ENCODE measurements at regions not wholly inside any gene's neighbourhood (a gene's known extent, or its start where the extent isn't known, plus 50 kb on each side); places are given as distances from the start of the nearest gene placed in this dataset.
"Not testable (repeated sequence)": the region's sequence is repeated elsewhere in the genome, so short reads cannot be mapped to it uniquely, and the experiment has no call there.

DNA sequence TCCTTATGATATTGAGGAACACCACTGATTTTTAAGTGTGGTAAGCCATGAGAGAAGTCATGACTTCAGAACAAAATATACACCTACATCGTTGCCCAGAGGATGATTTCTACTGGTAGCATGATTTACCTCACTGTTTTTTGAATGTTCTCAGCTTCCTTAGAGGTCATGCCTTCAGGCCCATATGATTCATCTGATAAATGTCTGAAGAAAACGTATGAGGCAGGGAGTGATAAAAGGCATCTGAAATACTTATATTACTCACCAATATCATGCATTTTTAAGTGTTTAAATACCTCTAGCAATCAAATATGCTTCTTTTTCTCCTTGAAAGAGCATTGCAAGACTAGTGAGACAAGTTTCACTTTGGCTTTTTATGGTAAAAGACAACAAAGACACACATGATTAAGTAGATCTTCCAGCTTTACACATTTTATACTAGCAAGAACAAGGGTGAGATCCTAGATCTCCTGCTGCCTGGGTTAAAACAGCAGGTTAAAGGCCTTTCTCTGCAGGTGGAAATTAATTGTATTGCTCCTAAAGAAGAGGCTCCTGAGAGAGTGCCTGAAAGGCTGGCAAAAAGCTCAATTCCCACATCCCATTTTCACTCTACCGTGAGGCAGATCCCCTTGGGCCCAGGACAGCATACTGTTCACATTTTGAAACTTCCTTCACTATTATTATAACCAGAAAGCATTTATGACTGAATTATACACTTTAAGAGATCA lies 432.4 kb downstream of the SLITRK1 start:
- Mint-ChIP-seq H3K9me3 (ENCODE audit: insufficient read depth) (no peaks in the 10 kb centered on the region), H3K4me1 (ENCODE audit: low read depth) (no peaks in the 10 kb centered on the region), H3K27ac (no peak overlapping the region), H3K36me3 (ENCODE audit: low read depth) (no peaks in the 10 kb centered on the region), H3K27me3 (ENCODE audit: low read depth) (no peaks in the 10 kb centered on the region), H3K4me3 (no peak overlapping the region)
- DNase-seq (no peak), ATAC-seq (no peak)
- POLR2A ChIA-PET = no interaction called here
- CTCF ChIA-PET = no interaction called here

DNA sequence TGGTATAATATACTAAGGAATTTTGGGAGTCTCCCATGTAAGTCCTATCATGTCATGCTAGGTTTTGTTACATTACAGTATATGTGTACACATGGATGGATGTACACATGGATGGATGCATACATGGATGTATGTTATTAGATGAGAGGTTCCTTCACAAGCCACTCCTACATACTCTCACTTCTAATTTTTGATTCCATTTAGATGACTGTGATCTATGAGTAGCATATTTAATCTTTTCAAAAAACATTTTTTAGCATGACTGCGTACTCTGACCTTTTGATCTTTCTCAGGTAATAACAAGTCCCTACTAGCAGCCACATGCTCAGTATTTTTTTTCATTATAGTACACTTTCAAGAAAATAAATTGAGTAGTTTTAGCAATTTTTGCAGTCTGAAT lies 441.8 kb downstream of the SLITRK1 start:
- DNase-seq = no peak
- H3K4me3 Mint-ChIP-seq = no peak overlapping the region
- ChIA-PET CTCF (no interaction called here), POLR2A (no interaction called here)
- H3K27me3 Mint-ChIP-seq (ENCODE audit: low read depth) = no peaks in the 10 kb centered on the region
- no peak overlapping the region for H3K27ac Mint-ChIP-seq
- no peaks in the 10 kb centered on the region for H3K36me3 Mint-ChIP-seq (ENCODE audit: low read depth)
- peaks cover 14% of the 10 kb centered on the region for H3K9me3 Mint-ChIP-seq (ENCODE audit: insufficient read depth)
- H3K4me1 Mint-ChIP-seq (ENCODE audit: low read depth) = no peaks in the 10 kb centered on the region
- ATAC-seq = no peak

DNA sequence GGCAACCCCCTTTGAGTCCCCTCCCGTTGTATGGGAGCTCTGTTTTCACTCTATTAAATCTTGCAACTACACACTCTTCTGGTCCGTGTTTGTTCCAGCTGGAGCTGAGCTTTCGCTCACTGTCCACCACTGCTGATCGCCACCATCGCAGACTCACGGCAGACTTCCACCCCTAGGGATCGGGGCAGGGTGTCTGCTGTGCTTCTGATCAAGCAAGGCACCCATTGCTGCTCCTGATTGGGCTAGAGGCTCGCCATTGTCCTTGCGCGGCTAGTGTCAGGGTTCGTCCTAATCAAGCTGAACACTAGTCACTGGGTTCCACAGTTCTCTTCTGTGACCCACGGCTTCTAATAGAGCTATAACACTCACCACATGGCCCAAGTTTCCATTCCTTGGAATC lies 442.8 kb downstream of the SLITRK1 start:
- ATAC-seq; DNase-seq; H3K4me3 Mint-ChIP-seq; H3K27ac Mint-ChIP-seq; CTCF ChIA-PET; H3K4me1 Mint-ChIP-seq (ENCODE audit: low read depth); H3K36me3 Mint-ChIP-seq (ENCODE audit: low read depth); POLR2A ChIA-PET; H3K27me3 Mint-ChIP-seq (ENCODE audit: low read depth): not testable (repeated sequence)
- peaks cover 14% of the 10 kb centered on the region for H3K9me3 Mint-ChIP-seq (ENCODE audit: insufficient read depth)

DNA sequence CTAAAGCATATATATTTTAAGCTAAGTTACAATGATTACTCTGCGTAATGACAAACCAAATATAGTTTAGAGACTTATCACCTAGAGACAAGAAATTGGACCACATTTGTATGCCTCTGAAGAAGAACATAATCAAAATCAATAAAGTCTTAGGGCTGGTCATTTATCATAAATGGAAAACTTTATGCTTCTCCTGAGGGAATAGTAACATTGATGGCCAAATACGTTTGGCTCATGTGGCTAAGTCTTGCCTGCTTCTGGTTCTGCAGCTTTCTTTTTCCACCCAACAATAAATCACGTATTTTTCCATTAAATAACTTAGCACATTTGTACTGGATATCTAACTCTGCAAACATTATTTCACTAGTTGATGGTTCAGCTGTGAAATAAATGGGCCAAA lies 458.4 kb downstream of the SLITRK1 start:
- Mint-ChIP-seq H3K4me1 (ENCODE audit: low read depth) (no peaks in the 10 kb centered on the region), H3K36me3 (ENCODE audit: low read depth) (no peaks in the 10 kb centered on the region), H3K27me3 (ENCODE audit: low read depth) (no peaks in the 10 kb centered on the region), H3K27ac (no peak overlapping the region), H3K9me3 (ENCODE audit: insufficient read depth) (no peaks in the 10 kb centered on the region), H3K4me3 (no peak overlapping the region)
- no peak for ATAC-seq
- ChIA-PET POLR2A (no interaction called here), CTCF (no interaction called here)
- no peak for DNase-seq

DNA sequence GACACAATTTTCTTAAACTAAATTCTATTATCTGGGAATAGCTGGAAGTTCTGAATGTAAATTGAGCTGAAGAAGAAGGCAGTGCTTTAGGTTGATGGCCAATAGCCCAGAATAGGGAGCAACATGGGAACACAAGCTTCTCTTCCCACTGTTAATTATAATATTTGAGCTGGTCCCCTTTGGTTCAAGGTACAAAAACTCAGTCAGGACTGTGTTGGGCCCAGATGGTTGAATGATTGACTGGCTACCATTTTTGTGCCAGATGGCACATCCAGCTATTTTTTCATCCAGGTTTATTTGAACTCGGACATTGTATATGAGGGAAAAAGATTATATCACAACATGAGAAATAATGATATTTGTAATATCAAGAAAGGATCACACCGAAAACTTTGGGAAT lies 458.9 kb downstream of the SLITRK1 start:
- Mint-ChIP-seq H3K36me3 (ENCODE audit: low read depth) (no peaks in the 10 kb centered on the region), H3K9me3 (ENCODE audit: insufficient read depth) (no peaks in the 10 kb centered on the region), H3K4me1 (ENCODE audit: low read depth) (no peaks in the 10 kb centered on the region), H3K27ac (no peak overlapping the region), H3K27me3 (ENCODE audit: low read depth) (no peaks in the 10 kb centered on the region), H3K4me3 (no peak overlapping the region)
- CTCF ChIA-PET = no interaction called here
- no peak for DNase-seq
- ATAC-seq = no peak
- POLR2A ChIA-PET = no interaction called here

DNA sequence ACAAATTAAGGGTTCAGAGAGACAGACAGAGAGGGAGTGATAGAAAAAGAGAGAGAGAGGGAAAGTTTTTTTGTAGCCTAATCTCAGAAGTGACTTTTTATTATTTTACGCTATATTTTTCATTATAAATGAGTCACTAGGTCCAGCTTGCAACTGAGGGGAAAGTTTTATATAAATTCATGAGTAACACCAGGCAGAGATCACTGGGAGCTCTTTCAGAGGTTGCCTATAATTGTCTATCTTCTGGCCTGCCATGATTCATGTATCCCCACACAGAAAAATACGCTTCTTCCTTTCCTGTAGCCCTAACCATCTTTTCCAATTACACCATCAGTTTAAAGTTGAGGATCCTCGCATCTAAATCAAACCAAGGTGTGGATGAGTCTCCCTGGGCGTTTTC lies 467.9 kb downstream of the SLITRK1 start:
- Mint-ChIP-seq H3K27me3 (ENCODE audit: low read depth) (no peaks in the 10 kb centered on the region), H3K4me3 (no peak overlapping the region), H3K4me1 (ENCODE audit: low read depth) (no peaks in the 10 kb centered on the region), H3K27ac (no peak overlapping the region), H3K9me3 (ENCODE audit: insufficient read depth) (peaks cover 9% of the 10 kb centered on the region), H3K36me3 (ENCODE audit: low read depth) (no peaks in the 10 kb centered on the region)
- ATAC-seq (no peak), DNase-seq (no peak)
- CTCF ChIA-PET = no interaction called here
- POLR2A ChIA-PET = no interaction called here

DNA sequence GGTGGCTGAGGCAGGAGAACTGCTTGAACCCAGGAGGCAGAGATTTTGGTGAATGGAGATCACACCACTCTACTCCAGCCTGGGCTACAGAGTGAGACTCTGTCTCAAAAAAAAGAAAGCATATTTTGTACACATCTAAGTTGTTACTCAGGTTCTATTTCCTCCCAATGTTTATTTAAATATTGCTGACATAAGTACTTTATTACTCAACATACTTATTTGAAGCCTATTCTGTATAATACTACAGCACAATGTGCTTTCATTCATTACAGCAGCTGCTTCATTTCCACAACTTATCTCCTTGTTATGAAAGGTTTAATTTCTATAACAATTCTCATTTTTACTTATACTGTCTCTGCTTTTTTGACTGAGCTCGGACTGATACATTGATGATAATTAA lies 495.7 kb downstream of the SLITRK1 start:
- no peak for DNase-seq
- no peak overlapping the region for H3K4me3 Mint-ChIP-seq
- H3K27me3 Mint-ChIP-seq (ENCODE audit: low read depth) = no peaks in the 10 kb centered on the region
- H3K27ac Mint-ChIP-seq = no peak overlapping the region
- no peaks in the 10 kb centered on the region for H3K36me3 Mint-ChIP-seq (ENCODE audit: low read depth)
- CTCF ChIA-PET = no interaction called here
- H3K4me1 Mint-ChIP-seq (ENCODE audit: low read depth) = no peaks in the 10 kb centered on the region
- no peak for ATAC-seq
- POLR2A ChIA-PET = no interaction called here
- H3K9me3 Mint-ChIP-seq (ENCODE audit: insufficient read depth) = peaks cover 5% of the 10 kb centered on the region

DNA sequence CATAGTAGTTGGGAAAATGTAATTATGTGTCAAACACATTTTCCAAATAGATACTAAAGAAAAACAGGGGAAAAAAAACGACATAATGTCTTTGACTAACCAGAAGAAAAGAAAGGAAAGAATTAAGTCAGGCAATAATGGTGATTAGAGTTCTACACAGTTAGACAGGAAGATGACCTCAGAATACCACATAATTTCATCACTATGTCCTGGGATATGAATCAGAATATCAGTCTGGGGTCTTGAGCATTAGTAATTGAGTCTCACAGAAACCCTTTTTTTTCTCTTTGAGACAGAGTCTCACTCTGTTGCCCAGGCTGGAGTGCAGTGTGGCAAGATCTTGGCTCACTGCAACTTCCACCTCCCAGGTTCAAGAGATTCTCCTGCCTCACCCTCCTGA lies 503.4 kb downstream of the SLITRK1 start:
- POLR2A ChIA-PET = no interaction called here
- Mint-ChIP-seq H3K4me1 (ENCODE audit: low read depth) (no peaks in the 10 kb centered on the region), H3K27me3 (ENCODE audit: low read depth) (no peaks in the 10 kb centered on the region), H3K9me3 (ENCODE audit: insufficient read depth) (peaks cover 6% of the 10 kb centered on the region), H3K36me3 (ENCODE audit: low read depth) (no peaks in the 10 kb centered on the region), H3K4me3 (no peak overlapping the region), H3K27ac (no peak overlapping the region)
- CTCF ChIA-PET = no interaction called here
- DNase-seq (no peak), ATAC-seq (no peak)

DNA sequence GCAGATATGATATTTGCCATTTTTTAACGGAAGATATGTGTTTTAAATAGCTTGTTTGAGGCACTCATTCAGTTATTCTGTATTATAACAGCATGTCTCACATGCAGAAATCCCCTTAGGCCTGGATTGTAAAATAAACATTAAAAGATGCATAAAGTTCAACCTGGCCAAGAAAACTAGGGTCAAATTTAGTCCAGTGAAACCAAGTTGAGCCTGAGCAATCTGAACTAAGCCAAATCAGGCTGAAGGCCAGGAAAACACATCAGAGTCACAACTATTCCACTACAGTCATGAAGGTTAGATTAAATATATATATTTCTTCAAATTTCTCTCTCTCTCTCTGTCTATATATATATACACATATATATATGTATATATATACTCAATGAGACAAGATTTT lies 504.8 kb downstream of the SLITRK1 start:
- DNase-seq = no peak
- Mint-ChIP-seq H3K27ac (no peak overlapping the region), H3K4me1 (ENCODE audit: low read depth) (no peaks in the 10 kb centered on the region), H3K27me3 (ENCODE audit: low read depth) (no peaks in the 10 kb centered on the region), H3K36me3 (ENCODE audit: low read depth) (no peaks in the 10 kb centered on the region), H3K9me3 (ENCODE audit: insufficient read depth) (peaks cover 6% of the 10 kb centered on the region), H3K4me3 (no peak overlapping the region)
- ATAC-seq = no peak
- POLR2A ChIA-PET = no interaction called here
- CTCF ChIA-PET = no interaction called here

DNA sequence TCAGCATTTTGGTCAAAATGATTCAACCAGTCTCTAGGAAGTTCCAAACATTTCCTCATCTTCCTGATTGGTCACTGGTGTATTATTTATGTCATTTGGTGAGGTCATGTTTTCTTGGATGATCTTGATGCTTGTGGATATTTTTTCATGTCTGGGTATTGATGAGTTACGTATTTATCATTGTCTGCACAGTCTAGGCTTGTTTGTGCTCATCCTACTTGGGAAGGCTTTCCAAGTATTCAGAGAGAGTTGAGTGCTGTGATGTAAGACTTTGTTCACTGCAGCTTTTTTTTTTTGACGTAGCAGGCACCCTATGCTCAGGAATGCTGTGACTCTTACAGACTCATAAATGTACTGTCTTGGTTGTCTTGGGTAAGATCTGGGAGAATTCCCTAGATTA lies 509.5 kb downstream of the SLITRK1 start:
- DNase-seq = no peak
- Mint-ChIP-seq H3K9me3 (ENCODE audit: insufficient read depth) (peaks cover 3% of the 10 kb centered on the region), H3K36me3 (ENCODE audit: low read depth) (no peaks in the 10 kb centered on the region), H3K27ac (no peak overlapping the region), H3K27me3 (ENCODE audit: low read depth) (no peaks in the 10 kb centered on the region), H3K4me3 (no peak overlapping the region), H3K4me1 (ENCODE audit: low read depth) (no peaks in the 10 kb centered on the region)
- POLR2A ChIA-PET = no interaction called here
- CTCF ChIA-PET = no interaction called here
- ATAC-seq = no peak

DNA sequence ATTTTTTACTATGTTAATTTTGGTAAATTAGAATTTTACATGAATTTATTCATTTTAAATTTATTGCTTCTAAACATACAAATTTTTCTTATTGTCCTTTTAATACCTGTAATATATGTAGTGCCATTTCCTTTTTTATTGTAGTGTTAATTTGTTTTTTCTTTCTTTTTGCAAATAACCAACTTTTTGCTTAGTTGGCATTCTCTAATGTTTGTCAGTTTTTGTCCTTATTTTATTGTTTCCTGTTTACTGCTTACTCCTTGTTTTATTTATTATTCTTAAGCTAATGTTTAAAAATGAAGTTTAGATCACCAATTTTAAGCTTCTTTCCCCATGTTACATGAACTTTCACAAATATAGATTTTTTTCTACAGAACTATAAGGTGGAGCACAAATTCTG lies 516.6 kb downstream of the SLITRK1 start:
- Mint-ChIP-seq H3K9me3 (ENCODE audit: insufficient read depth) (peaks cover 3% of the 10 kb centered on the region), H3K27me3 (ENCODE audit: low read depth) (no peaks in the 10 kb centered on the region), H3K27ac (no peak overlapping the region), H3K4me1 (ENCODE audit: low read depth) (no peaks in the 10 kb centered on the region), H3K4me3 (no peak overlapping the region), H3K36me3 (ENCODE audit: low read depth) (no peaks in the 10 kb centered on the region)
- POLR2A ChIA-PET = no interaction called here
- CTCF ChIA-PET = no interaction called here
- ATAC-seq (no peak), DNase-seq (no peak)

DNA sequence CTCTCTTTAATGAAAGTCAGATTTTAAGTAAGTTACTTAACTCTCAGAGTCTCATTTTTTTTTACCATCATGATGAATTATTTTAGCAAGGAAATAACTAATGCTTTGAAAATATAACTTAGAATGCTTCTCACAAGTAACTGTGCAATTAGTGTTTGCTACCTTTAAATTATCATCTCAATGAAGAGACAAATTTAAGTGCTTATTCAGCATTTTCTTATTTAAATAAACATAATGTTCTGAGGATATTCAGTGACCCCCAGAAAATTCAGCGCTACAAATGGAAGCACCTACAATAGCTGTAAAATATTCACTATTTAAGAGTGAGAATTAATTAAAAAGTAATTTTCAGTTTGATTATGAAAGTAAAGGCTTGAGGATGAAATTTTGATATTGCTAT lies 527.2 kb downstream of the SLITRK1 start:
- DNase-seq = no peak
- Mint-ChIP-seq H3K36me3 (ENCODE audit: low read depth) (no peaks in the 10 kb centered on the region), H3K9me3 (ENCODE audit: insufficient read depth) (no peaks in the 10 kb centered on the region), H3K4me1 (ENCODE audit: low read depth) (no peaks in the 10 kb centered on the region), H3K4me3 (no peak overlapping the region), H3K27me3 (ENCODE audit: low read depth) (no peaks in the 10 kb centered on the region), H3K27ac (no peak overlapping the region)
- CTCF ChIA-PET = no interaction called here
- POLR2A ChIA-PET = no interaction called here
- no peak for ATAC-seq

DNA sequence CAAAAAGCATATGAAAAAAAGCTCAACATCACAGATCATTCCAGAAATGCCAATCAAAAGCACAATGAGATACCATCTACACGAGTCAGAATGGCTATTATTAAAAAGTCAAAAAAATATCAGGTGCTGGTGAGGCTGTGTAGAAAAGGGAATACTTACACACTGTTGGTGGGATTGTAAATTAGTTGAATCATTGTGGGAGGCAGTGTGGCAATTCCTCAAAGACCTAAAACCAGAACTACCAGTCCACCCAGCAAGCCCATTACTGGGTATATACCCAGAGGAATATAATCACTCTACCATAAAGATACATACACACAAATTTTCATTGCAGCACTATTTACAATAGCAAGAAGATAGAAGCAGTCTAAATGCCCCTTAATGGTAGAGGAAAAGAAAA lies 529.9 kb downstream of the SLITRK1 start:
- POLR2A ChIA-PET = no interaction called here
- Mint-ChIP-seq H3K27me3 (ENCODE audit: low read depth) (no peaks in the 10 kb centered on the region), H3K4me3 (no peak overlapping the region), H3K4me1 (ENCODE audit: low read depth) (no peaks in the 10 kb centered on the region), H3K9me3 (ENCODE audit: insufficient read depth) (no peaks in the 10 kb centered on the region), H3K27ac (no peak overlapping the region), H3K36me3 (ENCODE audit: low read depth) (no peaks in the 10 kb centered on the region)
- ATAC-seq (no peak), DNase-seq (no peak)
- CTCF ChIA-PET = no interaction called here
